HepG2 (cell line): ENCODE measurements at regions not wholly inside any gene's neighbourhood (a gene's known extent, or its start where the extent isn't known, plus 50 kb on each side); places are given as distances from the start of the nearest gene placed in this dataset.

Experiments
- ATAC-seq: fragments of 200-7000 bp; cut with Tn5 transposase; 3 replicates; pipeline ENCODE4 v1.9.1; 2020; ENCODE audit warnings: mild to moderate bottlenecking, moderate library complexity
- BruUV-seq: library from RNA; stranded (reverse); fragments of 400-500 nt; replicated peaks from 2 replicates; lab custom pipeline; 2021; lab: Mats Ljungman, UMichigan
- CTCF ChIA-PET: fragments of 300-600 bp; formaldehyde crosslinking; extraction: SDS; loops from one replicate; lab custom pipeline; 2021; ENCODE audit warnings: low total read pairs, inconsistent platforms, low intra/inter-chr PET ratio; lab: Yijun Ruan, JAX
- POLR2A ChIA-PET: fragments of 350-600 bp; sonication (Branson Sonifier 250); formaldehyde crosslinking; loops from one replicate; lab custom pipeline; 2020; ENCODE audit warnings: antibody characterized with exemption, inconsistent platforms; lab: Yijun Ruan, JAX
- DNase-seq: peaks from one replicate; pipeline ENCODE4 v3.0.0-alpha.2; 2015; ENCODE audit warnings: low spot score
- FAIRE-seq: peaks from 3 replicates; lab custom pipeline; 2011; peaks lifted over from hg19 to GRCh38; lab: Jason Lieb, UNC
- H2AFZ ChIP-seq: one replicate; pipeline ENCODE4 v1.6.1; 2011; ENCODE audit warnings: low read length, inconsistent platforms
- H3K27ac ChIP-seq: fragments of 300-600 bp; 3 replicates; pipeline ENCODE4 v1.8.0; 2011; ENCODE audit warnings: mixed run types, mild to moderate bottlenecking, mixed read lengths, low read length, inconsistent platforms; ENCODE audit not compliant: insufficient read depth; ENCODE audit errors: extremely low read length
- H3K27me3 ChIP-seq, 2 experiments: fragments of 200-600 bp in 1 of 2; 2 replicates in 1 of 2; 3 replicates in 1 of 2; pipeline versions ENCODE4 v1.6.0 to v1.8.0; 2011; ENCODE audit warnings: low read length in 2 of 2, mild to moderate bottlenecking in 2 of 2, moderate library complexity in 2 of 2, inconsistent platforms in 1 of 2; ENCODE audit not compliant: insufficient read depth in 2 of 2, control insufficient read depth in 1 of 2
- H3K36me3 ChIP-seq, 2 experiments: fragments of 200-600 bp in 1 of 2; replicated peaks in 1 of 2; 2 replicates in 1 of 2; 3 replicates in 1 of 2; pipeline versions ENCODE4 v1.5.1 to v1.8.0; 2011; ENCODE audit warnings: low read length in 2 of 2, inconsistent platforms in 1 of 2; ENCODE audit not compliant: insufficient read depth in 2 of 2, control insufficient read depth in 1 of 2
- H3K4me1 ChIP-seq: 2 replicates; pipeline ENCODE4 v1.5.1; 2012; ENCODE audit warnings: low read length, inconsistent platforms; ENCODE audit not compliant: insufficient read depth
- H3K4me2 ChIP-seq: 2 replicates; pipeline ENCODE4 v1.6.0; 2011; ENCODE audit warnings: low read depth, low read length, inconsistent platforms
- H3K4me3 ChIP-seq, 3 experiments: fragments of 200-600 bp in 1 of 3; sonication (generic), shearing (Covaris generic) in 1 of 3; replicated peaks in 1 of 3; 2 replicates each; pipeline ENCODE4 v1.5.1; 2011 to 2016; ENCODE audit warnings: low read length in 3 of 3, inconsistent platforms in 2 of 3, low read depth in 2 of 3, mild to moderate bottlenecking in 2 of 3, control low read depth in 1 of 3, mixed read lengths in 1 of 3; ENCODE audit not compliant: insufficient read depth in 1 of 3
- H3K79me2 ChIP-seq: one replicate; pipeline ENCODE4 v1.6.1; 2011; ENCODE audit warnings: low read length, inconsistent platforms; ENCODE audit not compliant: insufficient read depth
- H3K9ac ChIP-seq: 2 replicates; pipeline ENCODE4 v1.6.0; 2011; ENCODE audit warnings: mild to moderate bottlenecking, low read depth, low read length, inconsistent platforms; ENCODE audit not compliant: insufficient read depth
- H3K9me3 ChIP-seq: 2 replicates; pipeline ENCODE4 v1.5.1; 2012; ENCODE audit warnings: mild to moderate bottlenecking, low read length
- H4K20me1 ChIP-seq: 2 replicates; pipeline ENCODE4 v1.6.0; 2011; ENCODE audit warnings: inconsistent platforms, mild to moderate bottlenecking, low read length, moderate library complexity; ENCODE audit not compliant: insufficient read depth
- ATF7 ChIP-seq, 2 experiments: fragments of 450-650 bp in 1 of 2; sonication (generic) in 1 of 2; formaldehyde crosslinking in 1 of 2; IDR thresholded peaks; 2 replicates each; pipeline versions ENCODE4 v1.4.0 to v1.6.1; 2016 to 2020; ENCODE audit warnings: antibody characterized with exemption in 1 of 2, mild to moderate bottlenecking in 1 of 2, missing genetic modification reagents in 1 of 2
- CREB1 ChIP-seq, 2 experiments: fragments of 450-650 bp in 1 of 2; IDR thresholded peaks; 2 replicates each; pipeline ENCODE4 v1.6.1; 2016 to 2017; ENCODE audit warnings: control low read depth in 1 of 2, mild to moderate bottlenecking in 1 of 2, missing compliant biosample characterization in 1 of 2, missing genetic modification characterization in 1 of 2
- KMT2B ChIP-seq: IDR thresholded peaks from 2 replicates; pipeline ENCODE4 v1.6.1; 2016; ENCODE audit warnings: missing genetic modification reagents, missing compliant biosample characterization
- ZBTB21 ChIP-seq: sonication (generic); formaldehyde crosslinking; IDR thresholded peaks from 2 replicates; pipeline ENCODE4 v1.4.0; 2020; ENCODE audit warnings: missing genetic modification reagents
- ZBTB25 ChIP-seq: IDR thresholded peaks from 2 replicates; pipeline ENCODE4 v1.6.1; 2018; ENCODE audit warnings: missing genetic modification reagents
- ZNF207 ChIP-seq: fragments of 450-650 bp; IDR thresholded peaks from 2 replicates; pipeline ENCODE4 v1.6.1; 2016; ENCODE audit warnings: antibody characterized with exemption, borderline replicate concordance
- ZNF232 ChIP-seq: sonication (generic); formaldehyde crosslinking; IDR thresholded peaks from 2 replicates; pipeline ENCODE4 v1.4.0; 2020; ENCODE audit warnings: missing genetic modification reagents, borderline replicate concordance
- ZNF33A ChIP-seq: sonication (generic); formaldehyde crosslinking; IDR thresholded peaks from 2 replicates; pipeline ENCODE4 v1.5.1; 2020; ENCODE audit warnings: missing genetic modification reagents, mild to moderate bottlenecking, moderate library complexity, borderline replicate concordance
- ZNF547 ChIP-seq: sonication (generic); formaldehyde crosslinking; IDR thresholded peaks from 2 replicates; pipeline ENCODE4 v1.5.1; 2020; ENCODE audit warnings: mild to moderate bottlenecking, missing genetic modification reagents
- ZNF777 ChIP-seq: sonication (generic); formaldehyde crosslinking; IDR thresholded peaks from 2 replicates; pipeline ENCODE4 v1.4.0; 2020; ENCODE audit warnings: missing genetic modification reagents
- ZSCAN5A ChIP-seq: sonication (generic); formaldehyde crosslinking; IDR thresholded peaks from 2 replicates; pipeline ENCODE4 v1.8.0; 2022; ENCODE audit warnings: mild to moderate bottlenecking, missing genetic modification reagents, borderline replicate concordance
- WGBS: methylation state at CpG from one replicate; pipeline ENCODE4 v1.1.6; 2017; ENCODE audit warnings: low lambda C conversion rate; 5-methylcytosine and 5-hydroxymethylcytosine counted together
- in situ Hi-C: cut with HindIII; loops from 2 replicates; pipeline ENCODE4 v1.10.0; 2017; ENCODE audit warnings: low pct_unique_long_range_greater_than_20kb; ENCODE audit not compliant: extremely low pct_ligation_motif_present
- intact Hi-C: fragments of 100-400 bp; cut with micrococcal nuclease; formaldehyde crosslinking; loops from one replicate; pipeline ENCODE4 v1.10.0; 2022; ENCODE audit not compliant: unreplicated experiment
- TF ChIP-seq, protein P1 (sequence below): sonication (generic); formaldehyde crosslinking; IDR thresholded peaks from 2 replicates; pipeline ENCODE4 v1.8.0; 2022; ENCODE audit warnings: missing genetic modification reagents, low read depth, mild to moderate bottlenecking, borderline replicate concordance
- TF ChIP-seq, protein P2 (sequence below): sonication (generic); formaldehyde crosslinking; IDR thresholded peaks from 2 replicates; pipeline ENCODE4 v1.5.0; 2020; ENCODE audit warnings: mild to moderate bottlenecking, missing genetic modification reagents, borderline replicate concordance

- H3K79me2 ChIP-seq, result no peaks in the 10 kb centered on the region
- ATAC-seq (no peak), FAIRE-seq (no peak), DNase-seq (no peak)
- ChIA-PET POLR2A (no interaction called here), CTCF (interaction anchor here (0.6 kb wide), 1 partner anchor 17 kb away, joined by 4 read pairs; no protein-coding TSS in a partner anchor)
- H3K9me3 ChIP-seq, result peaks cover 16% of the 10 kb centered on the region; the same call in 1 of the 2 replicates
- no peaks in the 10 kb centered on the region for H3K4me1 ChIP-seq
- in situ Hi-C loops, result no loop called here
- no peak overlapping the region for H3K4me2 ChIP-seq
- no peak overlapping the region for H3K27ac ChIP-seq
- no peak overlapping the region for H2AFZ ChIP-seq
- intact Hi-C loops, result no loop called here
- H3K27me3 ChIP-seq, result 0 out of 5 replicates have a peak, but pooled peaks cover 0 to 2% of the 10 kb centered on the region in 2 experiments
- H3K36me3 ChIP-seq, result no peaks in the 10 kb centered on the region
- no peaks in the 10 kb centered on the region for H4K20me1 ChIP-seq
- no peak overlapping the region for H3K4me3 ChIP-seq
- 49% methylated on average over 3 of the region's 7 CpGs for WGBS
- BruUV-seq, result no TSS peak
- TF ChIP-seq CREB1 (IDR thresholded peaks at IDR 0.05), result peak; percentile 76
- no peak for TF ChIP-seq CREB1 (CRISPR knock-in tag; IDR thresholded peaks at IDR 0.05)
- TF ChIP-seq, protein P1, sequence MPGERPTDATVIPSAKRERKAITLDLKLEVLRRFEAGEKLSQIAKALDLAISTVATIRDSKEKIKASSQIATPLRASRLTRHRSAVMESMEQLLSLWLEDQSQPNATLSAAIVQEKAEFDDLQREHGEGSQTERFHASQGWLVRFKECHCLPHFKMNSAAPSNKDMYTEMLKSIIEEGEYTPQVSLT (CRISPR knock-in tag), result no peak
- TF ChIP-seq ZNF547 (CRISPR knock-in tag), result no peak
- no peak for TF ChIP-seq ZNF207
- no peak for TF ChIP-seq ZSCAN5A (CRISPR knock-in tag)
- peak; percentile 39; the same call in 1 of the 2 replicates for TF ChIP-seq ATF7 (IDR thresholded peaks at IDR 0.05)
- no peak for TF ChIP-seq ATF7 (CRISPR knock-in tag; IDR thresholded peaks at IDR 0.05)
- no peak for TF ChIP-seq ZNF232 (CRISPR knock-in tag)
- TF ChIP-seq ZNF33A, result no peak
- no peak for TF ChIP-seq ZBTB25 (CRISPR knock-in tag)
- TF ChIP-seq, protein P2, sequence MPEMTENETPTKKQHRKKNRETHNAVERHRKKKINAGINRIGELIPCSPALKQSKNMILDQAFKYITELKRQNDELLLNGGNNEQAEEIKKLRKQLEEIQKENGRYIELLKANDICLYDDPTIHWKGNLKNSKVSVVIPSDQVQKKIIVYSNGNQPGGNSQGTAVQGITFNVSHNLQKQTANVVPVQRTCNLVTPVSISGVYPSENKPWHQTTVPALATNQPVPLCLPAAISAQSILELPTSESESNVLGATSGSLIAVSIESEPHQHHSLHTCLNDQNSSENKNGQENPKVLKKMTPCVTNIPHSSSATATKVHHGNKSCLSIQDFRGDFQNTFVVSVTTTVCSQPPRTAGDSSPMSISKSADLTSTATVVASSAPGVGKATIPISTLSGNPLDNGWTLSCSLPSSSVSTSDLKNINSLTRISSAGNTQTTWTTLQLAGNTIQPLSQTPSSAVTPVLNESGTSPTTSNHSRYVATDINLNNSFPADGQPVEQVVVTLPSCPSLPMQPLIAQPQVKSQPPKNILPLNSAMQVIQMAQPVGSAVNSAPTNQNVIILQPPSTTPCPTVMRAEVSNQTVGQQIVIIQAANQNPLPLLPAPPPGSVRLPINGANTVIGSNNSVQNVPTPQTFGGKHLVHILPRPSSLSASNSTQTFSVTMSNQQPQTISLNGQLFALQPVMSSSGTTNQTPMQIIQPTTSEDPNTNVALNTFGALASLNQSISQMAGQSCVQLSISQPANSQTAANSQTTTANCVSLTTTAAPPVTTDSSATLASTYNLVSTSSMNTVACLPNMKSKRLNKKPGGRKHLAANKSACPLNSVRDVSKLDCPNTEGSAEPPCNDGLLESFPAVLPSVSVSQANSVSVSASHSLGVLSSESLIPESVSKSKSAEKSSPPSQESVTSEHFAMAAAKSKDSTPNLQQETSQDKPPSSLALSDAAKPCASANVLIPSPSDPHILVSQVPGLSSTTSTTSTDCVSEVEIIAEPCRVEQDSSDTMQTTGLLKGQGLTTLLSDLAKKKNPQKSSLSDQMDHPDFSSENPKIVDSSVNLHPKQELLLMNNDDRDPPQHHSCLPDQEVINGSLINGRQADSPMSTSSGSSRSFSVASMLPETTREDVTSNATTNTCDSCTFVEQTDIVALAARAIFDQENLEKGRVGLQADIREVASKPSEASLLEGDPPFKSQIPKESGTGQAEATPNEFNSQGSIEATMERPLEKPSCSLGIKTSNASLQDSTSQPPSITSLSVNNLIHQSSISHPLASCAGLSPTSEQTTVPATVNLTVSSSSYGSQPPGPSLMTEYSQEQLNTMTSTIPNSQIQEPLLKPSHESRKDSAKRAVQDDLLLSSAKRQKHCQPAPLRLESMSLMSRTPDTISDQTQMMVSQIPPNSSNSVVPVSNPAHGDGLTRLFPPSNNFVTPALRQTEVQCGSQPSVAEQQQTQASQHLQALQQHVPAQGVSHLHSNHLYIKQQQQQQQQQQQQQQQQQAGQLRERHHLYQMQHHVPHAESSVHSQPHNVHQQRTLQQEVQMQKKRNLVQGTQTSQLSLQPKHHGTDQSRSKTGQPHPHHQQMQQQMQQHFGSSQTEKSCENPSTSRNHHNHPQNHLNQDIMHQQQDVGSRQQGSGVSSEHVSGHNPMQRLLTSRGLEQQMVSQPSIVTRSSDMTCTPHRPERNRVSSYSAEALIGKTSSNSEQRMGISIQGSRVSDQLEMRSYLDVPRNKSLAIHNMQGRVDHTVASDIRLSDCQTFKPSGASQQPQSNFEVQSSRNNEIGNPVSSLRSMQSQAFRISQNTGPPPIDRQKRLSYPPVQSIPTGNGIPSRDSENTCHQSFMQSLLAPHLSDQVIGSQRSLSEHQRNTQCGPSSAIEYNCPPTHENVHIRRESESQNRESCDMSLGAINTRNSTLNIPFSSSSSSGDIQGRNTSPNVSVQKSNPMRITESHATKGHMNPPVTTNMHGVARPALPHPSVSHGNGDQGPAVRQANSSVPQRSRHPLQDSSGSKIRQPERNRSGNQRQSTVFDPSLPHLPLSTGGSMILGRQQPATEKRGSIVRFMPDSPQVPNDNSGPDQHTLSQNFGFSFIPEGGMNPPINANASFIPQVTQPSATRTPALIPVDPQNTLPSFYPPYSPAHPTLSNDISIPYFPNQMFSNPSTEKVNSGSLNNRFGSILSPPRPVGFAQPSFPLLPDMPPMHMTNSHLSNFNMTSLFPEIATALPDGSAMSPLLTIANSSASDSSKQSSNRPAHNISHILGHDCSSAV (CRISPR knock-in tag), result no peak
- no peak for TF ChIP-seq ZNF777 (CRISPR knock-in tag)
- TF ChIP-seq KMT2B, result no peak
- TF ChIP-seq ZBTB21, result no peak
- H3K9ac ChIP-seq, result no peak overlapping the region
Measured at GRCh38 chr18:75698861-75699260, 271.4 kb upstream of the SMIM21 start.
